Endothelial cell of umbilical vein (primary cell): ENCODE measurements at regions not wholly inside any gene's neighbourhood (a gene's known extent, or its start where the extent isn't known, plus 50 kb on each side); places are given as distances from the start of the nearest gene placed in this dataset.

ENCODE experiments used
- BruUV-seq: library from RNA; stranded (reverse); fragments of 400-500 nt; replicated peaks from 2 replicates; lab custom pipeline; 2021; lab: Mats Ljungman, UMichigan
- CTCF ChIA-PET: fragments of 300-600, 350-600 bp; sonication (Branson Sonifier 250); formaldehyde crosslinking; loops from one replicate; lab custom pipeline; 2021; ENCODE audit warnings: antibody characterized with exemption, inconsistent platforms; lab: Charles Lee
- POLR2A ChIA-PET: fragments of 300-600, 350-600 bp; sonication (Branson Sonifier 250); formaldehyde crosslinking; loops from one replicate; lab custom pipeline; 2021; ENCODE audit warnings: antibody characterized with exemption, inconsistent platforms; lab: Charles Lee
- DNase-seq: peaks from one replicate; pipeline ENCODE4 v3.0.0-alpha.2; 2011; ENCODE audit warnings: low read depth, low spot score
- FAIRE-seq: peaks from 2 replicates; lab custom pipeline; 2011; peaks lifted over from hg19 to GRCh38; lab: Jason Lieb, UNC
- H2AFZ ChIP-seq: 2 replicates; pipeline ENCODE4 v1.6.0; 2012; ENCODE audit warnings: low read depth, low read length, control low read depth, inconsistent platforms
- H3K27ac ChIP-seq: 2 replicates; pipeline ENCODE4 v1.5.1; 2011; ENCODE audit warnings: low read depth, mild to moderate bottlenecking, control low read depth, low read length, moderate library complexity; ENCODE audit not compliant: insufficient read depth
- H3K27me3 ChIP-seq, 2 experiments: 2 replicates each; pipeline versions ENCODE4 v1.6.0 to v1.6.1; 2011; ENCODE audit warnings: low read length in 2 of 2, mixed read lengths in 1 of 2; ENCODE audit not compliant: control insufficient read depth in 2 of 2, insufficient read depth in 2 of 2
- H3K36me3 ChIP-seq, 2 experiments: 2 replicates in 1 of 2; 3 replicates in 1 of 2; pipeline ENCODE4 v1.5.1; 2011; ENCODE audit warnings: low read length in 2 of 2, mild to moderate bottlenecking in 1 of 2, moderate library complexity in 1 of 2; ENCODE audit not compliant: control insufficient read depth in 2 of 2, insufficient read depth in 2 of 2; ENCODE audit errors: extremely low read depth in 1 of 2
- H3K4me1 ChIP-seq: 3 replicates; pipeline ENCODE4 v1.5.1; 2011; ENCODE audit warnings: mild to moderate bottlenecking, low read length; ENCODE audit not compliant: control insufficient read depth, insufficient read depth; ENCODE audit errors: extremely low read depth
- H3K4me2 ChIP-seq: 2 replicates; pipeline ENCODE4 v1.6.1; 2011; ENCODE audit warnings: low read length, control low read depth, mixed read lengths; ENCODE audit not compliant: insufficient read depth
- H3K4me3 ChIP-seq, 3 experiments: fragments of 200-600 bp in 1 of 3; sonication (generic), shearing (Covaris generic) in 1 of 3; replicated peaks in 1 of 3; 2 replicates each; pipeline ENCODE4 v1.5.1; 2011 to 2016; ENCODE audit warnings: control low read depth in 3 of 3, low read length in 3 of 3, mild to moderate bottlenecking in 2 of 3, inconsistent platforms in 1 of 3, low read depth in 1 of 3, moderate library complexity in 1 of 3; ENCODE audit not compliant: insufficient read depth in 1 of 3
- H3K79me2 ChIP-seq: 2 replicates; pipeline ENCODE4 v1.6.0; 2012; ENCODE audit warnings: low read length, inconsistent platforms; ENCODE audit not compliant: control insufficient read depth, insufficient read depth
- H3K9ac ChIP-seq: replicated peaks from 2 replicates; pipeline ENCODE3; 2011; ENCODE audit warnings: low read length, control low read depth; ENCODE audit not compliant: insufficient read depth; ENCODE audit errors: extremely low read depth
- H3K9me1 ChIP-seq: replicated peaks from 3 replicates; pipeline ENCODE4 v1.6.0; 2011; ENCODE audit warnings: mild to moderate bottlenecking, low read length; ENCODE audit not compliant: control insufficient read depth, insufficient read depth; ENCODE audit errors: extremely low read depth
- H3K9me3 ChIP-seq: replicated peaks from 2 replicates; pipeline ENCODE4 v1.5.1; 2012; ENCODE audit warnings: low read length, inconsistent platforms; ENCODE audit not compliant: control insufficient read depth, insufficient read depth
- H4K20me1 ChIP-seq: replicated peaks from 2 replicates; pipeline ENCODE3; 2011; ENCODE audit warnings: mild to moderate bottlenecking, low read length; ENCODE audit not compliant: control insufficient read depth, insufficient read depth; ENCODE audit errors: extremely low read depth
- EZH2 ChIP-seq: IDR thresholded peaks from 2 replicates; pipeline ENCODE4 v1.6.1; 2012; ENCODE audit warnings: borderline replicate concordance, low read depth, mild to moderate bottlenecking, moderate library complexity, low read length, inconsistent platforms; ENCODE audit not compliant: severe bottlenecking
- FOS ChIP-seq: IDR thresholded peaks from 2 replicates; pipeline ENCODE4 v1.6.1; 2011; ENCODE audit warnings: mild to moderate bottlenecking, low read length, moderate library complexity, borderline replicate concordance; ENCODE audit not compliant: insufficient read depth
- GATA2 ChIP-seq: IDR thresholded peaks from 2 replicates; pipeline ENCODE4 v1.7.0; 2011; ENCODE audit warnings: low read depth, mild to moderate bottlenecking, moderate library complexity, mixed read lengths, low read length; ENCODE audit not compliant: insufficient read length, insufficient read depth
- JUN ChIP-seq: IDR thresholded peaks from 2 replicates; pipeline ENCODE4 v1.6.1; 2011; ENCODE audit warnings: borderline replicate concordance, low read depth; ENCODE audit not compliant: insufficient read length, insufficient read depth
- MYC ChIP-seq: IDR thresholded peaks from one replicate; pipeline ENCODE4 v1.6.1; 2011; ENCODE audit warnings: mild to moderate bottlenecking, low read depth, low read length
- POLR2A ChIP-seq: IDR thresholded peaks from 2 replicates; pipeline ENCODE4 v1.6.1; 2012; ENCODE audit warnings: low read depth, mild to moderate bottlenecking, control low read depth, low read length
- POLR2AphosphoS5 ChIP-seq: IDR thresholded peaks from 2 replicates; pipeline ENCODE4 v1.6.1; 2012; ENCODE audit warnings: low read depth, mild to moderate bottlenecking, control low read depth, low read length, moderate library complexity; ENCODE audit not compliant: insufficient read depth
- dilution Hi-C: fragments of 300-500 bp; cut with MboI; formaldehyde crosslinking; loops from one replicate; pipeline ENCODE4 v1.15.0; 2019; ENCODE audit warnings: low sequenced_read_pairs; ENCODE audit not compliant: extremely low pct_ligation_motif_present
- intact Hi-C: fragments of 100-400 bp; cut with micrococcal nuclease; formaldehyde crosslinking; loops from one replicate; pipeline ENCODE4 v1.10.0; 2022
- TF ChIP-seq, protein P1 (sequence below), 2 donors: IDR thresholded peaks; 1 replicate in 1 of 2; 2 replicates in 1 of 2; pipeline ENCODE4 v1.5.1; 2011; ENCODE audit warnings: low read length in 2 of 2, mild to moderate bottlenecking in 2 of 2, moderate library complexity in 2 of 2, control low read depth in 1 of 2, inconsistent platforms in 1 of 2, low read depth in 1 of 2; ENCODE audit not compliant: insufficient read depth in 1 of 2; ENCODE audit errors: extremely low read depth in 1 of 2
- TF ChIP-seq, protein P2 (sequence below): IDR thresholded peaks from 2 replicates; pipeline ENCODE4 v1.6.1; 2011; ENCODE audit not compliant: insufficient read depth, insufficient read length

DNA sequence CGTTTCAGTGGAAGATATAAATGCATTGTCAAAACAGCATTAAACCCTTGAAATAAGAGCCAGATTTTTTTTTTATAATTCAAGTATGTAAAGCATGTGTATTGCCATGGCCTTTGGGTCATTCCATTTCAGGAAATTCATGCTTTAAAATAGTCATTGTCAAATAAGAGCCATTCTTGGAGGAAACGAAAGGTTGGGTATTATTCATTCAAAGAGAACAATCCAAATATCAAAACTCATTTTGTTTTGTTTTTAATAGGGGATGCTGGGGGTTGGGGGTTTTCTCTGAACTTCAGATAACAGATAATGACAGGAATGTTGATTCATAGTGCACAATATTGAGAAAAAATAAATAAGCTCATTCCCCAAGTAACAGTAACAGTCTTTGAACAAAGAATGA, 174.4 kb upstream of the NUDT4 start:
- dilution Hi-C loops (no loop called here), intact Hi-C loops (loop anchor here (5.0 kb wide), 1 partner anchor 176 kb away; no protein-coding TSS in a partner anchor)
- peak overlapping the region; percentile 42 for H3K4me2 ChIP-seq
- DNase-seq = peak; percentile 85
- no peaks in the 10 kb centered on the region for H3K79me2 ChIP-seq
- no peaks in the 10 kb centered on the region for H3K36me3 ChIP-seq
- ChIA-PET POLR2A (no interaction called here), CTCF (interaction anchor here (1.3 kb wide), 1 partner anchor 10 kb away, joined by 3 read pairs; no protein-coding TSS in a partner anchor)
- no peak overlapping the region for H3K9ac ChIP-seq
- H3K27me3 ChIP-seq = no peaks in the 10 kb centered on the region
- no peak overlapping the region for H2AFZ ChIP-seq
- FAIRE-seq = peak; percentile 86
- no TSS peak for BruUV-seq
- no peak overlapping the region for H3K27ac ChIP-seq
- no peak overlapping the region for H3K4me3 ChIP-seq
- H3K4me1 ChIP-seq = peaks cover 16% of the 10 kb centered on the region
- no peaks in the 10 kb centered on the region for H3K9me3 ChIP-seq
- no peaks in the 10 kb centered on the region for H4K20me1 ChIP-seq
- TF ChIP-seq POLR2A (no peak), FOS (peak; percentile 9), JUN (peak; percentile 8), GATA2 (peak; percentile 43), POLR2AphosphoS5 (no peak), MYC (no peak), EZH2 (no peak)
- TF ChIP-seq, protein P1, sequence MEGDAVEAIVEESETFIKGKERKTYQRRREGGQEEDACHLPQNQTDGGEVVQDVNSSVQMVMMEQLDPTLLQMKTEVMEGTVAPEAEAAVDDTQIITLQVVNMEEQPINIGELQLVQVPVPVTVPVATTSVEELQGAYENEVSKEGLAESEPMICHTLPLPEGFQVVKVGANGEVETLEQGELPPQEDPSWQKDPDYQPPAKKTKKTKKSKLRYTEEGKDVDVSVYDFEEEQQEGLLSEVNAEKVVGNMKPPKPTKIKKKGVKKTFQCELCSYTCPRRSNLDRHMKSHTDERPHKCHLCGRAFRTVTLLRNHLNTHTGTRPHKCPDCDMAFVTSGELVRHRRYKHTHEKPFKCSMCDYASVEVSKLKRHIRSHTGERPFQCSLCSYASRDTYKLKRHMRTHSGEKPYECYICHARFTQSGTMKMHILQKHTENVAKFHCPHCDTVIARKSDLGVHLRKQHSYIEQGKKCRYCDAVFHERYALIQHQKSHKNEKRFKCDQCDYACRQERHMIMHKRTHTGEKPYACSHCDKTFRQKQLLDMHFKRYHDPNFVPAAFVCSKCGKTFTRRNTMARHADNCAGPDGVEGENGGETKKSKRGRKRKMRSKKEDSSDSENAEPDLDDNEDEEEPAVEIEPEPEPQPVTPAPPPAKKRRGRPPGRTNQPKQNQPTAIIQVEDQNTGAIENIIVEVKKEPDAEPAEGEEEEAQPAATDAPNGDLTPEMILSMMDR (IDR thresholded peaks at IDR 0.05; ENCODE audit: extremely low read depth in 1 of 2, insufficient read depth in 1 of 2, low read depth in 1 of 2, low read length in 2 of 2) = no peak
- TF ChIP-seq, protein P2, sequence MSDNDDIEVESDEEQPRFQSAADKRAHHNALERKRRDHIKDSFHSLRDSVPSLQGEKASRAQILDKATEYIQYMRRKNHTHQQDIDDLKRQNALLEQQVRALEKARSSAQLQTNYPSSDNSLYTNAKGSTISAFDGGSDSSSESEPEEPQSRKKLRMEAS = no peak
- H3K9me1 ChIP-seq = no peaks in the 10 kb centered on the region
